AG10803 (cell line): ENCODE measurements at regions not wholly inside any gene's neighbourhood (a gene's known extent, or its start where the extent isn't known, plus 50 kb on each side); places are given as distances from the start of the nearest gene placed in this dataset.

Experiments
- DNase-seq: peaks from one replicate; pipeline ENCODE4 v3.0.0; 2010; ENCODE audit warnings: low read depth
- H3K4me3 ChIP-seq: 2 replicates; pipeline ENCODE4 v1.5.1; 2011; ENCODE audit warnings: mild to moderate bottlenecking, low read length, control low read depth
- TF ChIP-seq, protein P1 (sequence below): conservative IDR thresholded peaks from 2 replicates; pipeline ENCODE4 v1.5.1; 2011; ENCODE audit warnings: mild to moderate bottlenecking, low read length, control low read depth, inconsistent platforms

DNA sequence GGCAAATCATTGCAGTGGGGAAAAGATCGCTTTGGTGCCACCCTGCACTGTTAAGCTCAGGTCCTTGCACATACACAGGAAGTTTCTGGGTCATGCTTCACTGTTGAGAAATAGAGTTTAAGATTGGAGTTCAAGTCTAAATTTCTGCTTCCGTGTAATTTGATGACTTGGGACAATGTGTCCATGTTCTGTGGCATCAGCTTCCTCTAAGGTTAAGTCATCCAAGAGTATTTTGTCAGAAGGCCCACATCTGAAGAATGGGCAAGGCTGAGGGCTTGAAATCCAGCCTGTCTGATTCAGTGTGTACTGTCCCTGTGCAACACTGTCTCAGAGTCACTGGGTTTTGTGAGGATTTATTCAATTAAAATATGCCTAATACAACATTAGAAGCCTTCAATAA, 880.7 kb downstream of the SUCLG1 start:
- H3K4me3 ChIP-seq = no peak overlapping the region
- TF ChIP-seq, protein P1, sequence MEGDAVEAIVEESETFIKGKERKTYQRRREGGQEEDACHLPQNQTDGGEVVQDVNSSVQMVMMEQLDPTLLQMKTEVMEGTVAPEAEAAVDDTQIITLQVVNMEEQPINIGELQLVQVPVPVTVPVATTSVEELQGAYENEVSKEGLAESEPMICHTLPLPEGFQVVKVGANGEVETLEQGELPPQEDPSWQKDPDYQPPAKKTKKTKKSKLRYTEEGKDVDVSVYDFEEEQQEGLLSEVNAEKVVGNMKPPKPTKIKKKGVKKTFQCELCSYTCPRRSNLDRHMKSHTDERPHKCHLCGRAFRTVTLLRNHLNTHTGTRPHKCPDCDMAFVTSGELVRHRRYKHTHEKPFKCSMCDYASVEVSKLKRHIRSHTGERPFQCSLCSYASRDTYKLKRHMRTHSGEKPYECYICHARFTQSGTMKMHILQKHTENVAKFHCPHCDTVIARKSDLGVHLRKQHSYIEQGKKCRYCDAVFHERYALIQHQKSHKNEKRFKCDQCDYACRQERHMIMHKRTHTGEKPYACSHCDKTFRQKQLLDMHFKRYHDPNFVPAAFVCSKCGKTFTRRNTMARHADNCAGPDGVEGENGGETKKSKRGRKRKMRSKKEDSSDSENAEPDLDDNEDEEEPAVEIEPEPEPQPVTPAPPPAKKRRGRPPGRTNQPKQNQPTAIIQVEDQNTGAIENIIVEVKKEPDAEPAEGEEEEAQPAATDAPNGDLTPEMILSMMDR = no peak
- peak; percentile 45 for DNase-seq

DNA sequence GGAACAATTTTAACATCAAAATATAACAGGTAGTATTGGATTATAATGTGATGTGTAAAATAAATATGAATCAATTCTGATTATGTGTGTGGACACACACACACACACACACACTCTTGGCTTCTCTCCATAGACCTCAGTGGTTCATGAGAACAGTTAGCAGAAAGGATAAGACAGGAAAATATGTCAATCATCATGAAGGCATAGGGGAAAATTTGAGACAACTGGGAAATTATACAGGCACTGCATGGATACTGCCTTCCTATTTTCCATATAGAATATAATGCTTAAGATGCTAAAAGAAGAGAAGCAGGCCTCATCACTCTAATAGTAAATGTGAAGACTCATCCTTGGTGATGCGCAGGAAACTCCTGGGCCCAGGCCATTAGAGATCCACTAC, 884.5 kb downstream of the SUCLG1 start:
- no peak for DNase-seq
- no peak overlapping the region for H3K4me3 ChIP-seq
- TF ChIP-seq, protein P1 = no peak

GRCh38 chr2:83573060-83573459, 886.0 kb downstream of the SUCLG1 start:
- no peak overlapping the region for H3K4me3 ChIP-seq
- no peak for DNase-seq
- TF ChIP-seq, protein P1 = no peak

- peak; percentile 3 for DNase-seq
- TF ChIP-seq, protein P1 = no peak
- H3K4me3 ChIP-seq = no peak overlapping the region
Observed at GRCh38 chr2:83572400-83572799, 886.7 kb downstream of the SUCLG1 start.

DNA sequence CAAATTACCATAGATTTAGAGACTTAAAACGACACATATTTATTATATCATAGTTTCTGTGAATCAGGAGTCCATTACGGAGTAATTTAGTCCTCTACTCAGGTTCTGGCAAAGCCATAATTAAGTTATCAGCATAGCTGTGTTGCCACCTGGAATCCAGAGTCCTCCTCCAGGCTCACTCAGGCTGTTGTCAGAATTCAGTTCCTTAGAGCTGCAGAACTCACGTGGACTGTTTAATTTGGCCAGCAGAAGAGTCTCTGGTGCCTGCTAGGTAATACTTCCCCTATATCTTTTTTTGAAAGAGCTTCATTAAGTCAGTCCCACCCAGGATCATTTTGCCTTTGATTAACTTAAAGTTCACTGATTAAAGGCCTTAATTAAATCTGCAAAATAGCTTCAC, 891.5 kb downstream of the SUCLG1 start:
- H3K4me3 ChIP-seq = no peak overlapping the region
- TF ChIP-seq, protein P1 = no peak
- no peak for DNase-seq

DNA sequence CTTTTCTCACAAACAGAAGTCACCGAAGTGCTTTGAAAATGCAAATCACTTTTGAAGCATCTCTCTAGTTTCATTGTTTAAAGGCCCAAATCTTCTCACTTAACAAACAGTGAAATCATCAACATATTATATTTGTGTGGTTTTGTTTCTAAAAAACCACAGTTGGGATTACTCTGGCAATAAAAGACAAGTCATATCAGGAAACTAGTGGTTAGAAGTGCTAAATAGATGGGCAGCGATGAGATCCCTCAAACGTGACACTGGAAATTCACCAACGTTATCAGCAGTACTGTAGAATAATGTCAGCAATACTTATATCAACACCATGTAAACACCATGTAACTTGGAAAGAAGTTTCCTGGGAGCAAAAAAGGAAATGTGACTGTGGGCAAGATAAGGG, 893.5 kb downstream of the SUCLG1 start:
- no peak overlapping the region for H3K4me3 ChIP-seq
- TF ChIP-seq, protein P1 = no peak
- no peak for DNase-seq

GRCh38 chr2:83565181-83565580, 893.9 kb downstream of the SUCLG1 start:
- peak; percentile 62 for DNase-seq
- TF ChIP-seq, protein P1 = 0 out of 2 replicates have a peak, but pooled peaks have one; percentile 1
- no peak overlapping the region for H3K4me3 ChIP-seq
